ENCODE measurements at regions not wholly inside any gene's neighbourhood (a gene's known extent, or its start where the extent isn't known, plus 50 kb on each side); places are given as distances from the start of the nearest gene placed in this dataset.

GRCh38 chr5:117207088-117207668, 632.6 kb upstream of the SEMA6A start:
- no peaks in the 10 kb centered on the region for H3K36me3 ChIP-seq (ENCODE audit: insufficient read depth, low read length)
- H3K9ac ChIP-seq (ENCODE audit: low read depth, low read length): no peak overlapping the region
- peaks cover 8% of the 10 kb centered on the region for H3K4me1 ChIP-seq (ENCODE audit: insufficient read depth, low read length)
- H3K9me3 ChIP-seq (ENCODE audit: control insufficient read depth, insufficient read depth, low read length): no peaks in the 10 kb centered on the region

- H3K9ac ChIP-seq (ENCODE audit: low read depth, low read length): no peak overlapping the region
- no peaks in the 10 kb centered on the region for H3K36me3 ChIP-seq (ENCODE audit: insufficient read depth, low read length)
- H3K9me3 ChIP-seq (ENCODE audit: control insufficient read depth, insufficient read depth, low read length): no peaks in the 10 kb centered on the region
- H3K4me1 ChIP-seq (ENCODE audit: insufficient read depth, low read length): peaks cover 11% of the 10 kb centered on the region
Measured at GRCh38 chr5:117205894-117206293, 631.3 kb upstream of the SEMA6A start.

- H3K9ac ChIP-seq (ENCODE audit: low read depth, low read length): no peak overlapping the region
- H3K9me3 ChIP-seq (ENCODE audit: control insufficient read depth, insufficient read depth, low read length): no peaks in the 10 kb centered on the region
- peaks cover 11% of the 10 kb centered on the region for H3K4me1 ChIP-seq (ENCODE audit: insufficient read depth, low read length)
- no peaks in the 10 kb centered on the region for H3K36me3 ChIP-seq (ENCODE audit: insufficient read depth, low read length)
Measured at GRCh38 chr5:117204926-117205869, 630.6 kb upstream of the SEMA6A start.

- Histone ChIP-seq H3K9ac (ENCODE audit: low read depth, low read length) (no peak overlapping the region), H3K9me3 (ENCODE audit: control insufficient read depth, insufficient read depth, low read length) (no peaks in the 10 kb centered on the region), H3K36me3 (ENCODE audit: insufficient read depth, low read length) (no peaks in the 10 kb centered on the region), H3K4me1 (ENCODE audit: insufficient read depth, low read length) (peaks cover 11% of the 10 kb centered on the region)
Measured at GRCh38 chr5:117204404-117204803, 629.8 kb upstream of the SEMA6A start.

- no peaks in the 10 kb centered on the region for H3K9me3 ChIP-seq (ENCODE audit: control insufficient read depth, insufficient read depth, low read length)
- H3K4me1 ChIP-seq (ENCODE audit: insufficient read depth, low read length): peaks cover 11% of the 10 kb centered on the region
- no peaks in the 10 kb centered on the region for H3K36me3 ChIP-seq (ENCODE audit: insufficient read depth, low read length)
- H3K9ac ChIP-seq (ENCODE audit: low read depth, low read length): no peak overlapping the region
Measured at GRCh38 chr5:117203584-117203983, 629.0 kb upstream of the SEMA6A start.

GRCh38 chr5:117201001-117201400, 626.4 kb upstream of the SEMA6A start:
- Histone ChIP-seq H3K9me3 (ENCODE audit: control insufficient read depth, insufficient read depth, low read length) (no peaks in the 10 kb centered on the region), H3K36me3 (ENCODE audit: insufficient read depth, low read length) (no peaks in the 10 kb centered on the region), H3K9ac (ENCODE audit: low read depth, low read length) (no peak overlapping the region), H3K4me1 (ENCODE audit: insufficient read depth, low read length) (peaks cover 3% of the 10 kb centered on the region; the same call in 1 of the 2 replicates)

GRCh38 chr5:117195076-117195475, 620.5 kb upstream of the SEMA6A start:
- no peak overlapping the region for H3K9ac ChIP-seq (ENCODE audit: low read depth, low read length)
- no peaks in the 10 kb centered on the region for H3K36me3 ChIP-seq (ENCODE audit: insufficient read depth, low read length)
- H3K9me3 ChIP-seq (ENCODE audit: control insufficient read depth, insufficient read depth, low read length): peaks cover 6% of the 10 kb centered on the region; the same call in 1 of the 2 replicates
- no peaks in the 10 kb centered on the region for H3K4me1 ChIP-seq (ENCODE audit: insufficient read depth, low read length)

- Histone ChIP-seq H3K4me1 (ENCODE audit: insufficient read depth, low read length) (no peaks in the 10 kb centered on the region), H3K9me3 (ENCODE audit: control insufficient read depth, insufficient read depth, low read length) (peaks cover 6% of the 10 kb centered on the region; the same call in 1 of the 2 replicates), H3K9ac (ENCODE audit: low read depth, low read length) (no peak overlapping the region), H3K36me3 (ENCODE audit: insufficient read depth, low read length) (no peaks in the 10 kb centered on the region)
Measured at GRCh38 chr5:117191251-117191650, 616.6 kb upstream of the SEMA6A start.

GRCh38 chr5:117189784-117190183, 615.2 kb upstream of the SEMA6A start:
- Histone ChIP-seq H3K36me3 (ENCODE audit: insufficient read depth, low read length) (no peaks in the 10 kb centered on the region), H3K9ac (ENCODE audit: low read depth, low read length) (no peak overlapping the region), H3K9me3 (ENCODE audit: control insufficient read depth, insufficient read depth, low read length) (peaks cover 6% of the 10 kb centered on the region; the same call in 1 of the 2 replicates), H3K4me1 (ENCODE audit: insufficient read depth, low read length) (no peaks in the 10 kb centered on the region)

GRCh38 chr5:117188211-117188610, 613.6 kb upstream of the SEMA6A start:
- Histone ChIP-seq H3K9me3 (ENCODE audit: control insufficient read depth, insufficient read depth, low read length) (0 out of 2 replicates have a peak, but pooled peaks cover 3% of the 10 kb centered on the region), H3K4me1 (ENCODE audit: insufficient read depth, low read length) (no peaks in the 10 kb centered on the region), H3K36me3 (ENCODE audit: insufficient read depth, low read length) (no peaks in the 10 kb centered on the region), H3K9ac (ENCODE audit: low read depth, low read length) (no peak overlapping the region)

GRCh38 chr5:117186751-117187150, 612.1 kb upstream of the SEMA6A start:
- Histone ChIP-seq H3K36me3 (ENCODE audit: insufficient read depth, low read length) (no peaks in the 10 kb centered on the region), H3K9ac (ENCODE audit: low read depth, low read length) (no peak overlapping the region), H3K4me1 (ENCODE audit: insufficient read depth, low read length) (no peaks in the 10 kb centered on the region), H3K9me3 (ENCODE audit: control insufficient read depth, insufficient read depth, low read length) (no peaks in the 10 kb centered on the region)

GRCh38 chr5:117183326-117183725, 608.7 kb upstream of the SEMA6A start:
- Histone ChIP-seq H3K9me3 (ENCODE audit: control insufficient read depth, insufficient read depth, low read length) (no peaks in the 10 kb centered on the region), H3K9ac (ENCODE audit: low read depth, low read length) (no peak overlapping the region), H3K36me3 (ENCODE audit: insufficient read depth, low read length) (no peaks in the 10 kb centered on the region), H3K4me1 (ENCODE audit: insufficient read depth, low read length) (no peaks in the 10 kb centered on the region)

GRCh38 chr5:117182104-117182503, 607.5 kb upstream of the SEMA6A start:
- Histone ChIP-seq H3K9ac (ENCODE audit: low read depth, low read length) (no peak overlapping the region), H3K36me3 (ENCODE audit: insufficient read depth, low read length) (no peaks in the 10 kb centered on the region), H3K9me3 (ENCODE audit: control insufficient read depth, insufficient read depth, low read length) (no peaks in the 10 kb centered on the region), H3K4me1 (ENCODE audit: insufficient read depth, low read length) (no peaks in the 10 kb centered on the region)

GRCh38 chr5:117177302-117177701, 602.7 kb upstream of the SEMA6A start:
- Histone ChIP-seq H3K9me3 (ENCODE audit: control insufficient read depth, insufficient read depth, low read length) (no peaks in the 10 kb centered on the region), H3K36me3 (ENCODE audit: insufficient read depth, low read length) (no peaks in the 10 kb centered on the region), H3K4me1 (ENCODE audit: insufficient read depth, low read length) (no peaks in the 10 kb centered on the region), H3K9ac (ENCODE audit: low read depth, low read length) (no peak overlapping the region)

GRCh38 chr5:117165068-117165467, 590.4 kb upstream of the SEMA6A start:
- no peaks in the 10 kb centered on the region for H3K9me3 ChIP-seq (ENCODE audit: control insufficient read depth, insufficient read depth, low read length)
- H3K4me1 ChIP-seq (ENCODE audit: insufficient read depth, low read length): peaks cover 22% of the 10 kb centered on the region
- H3K9ac ChIP-seq (ENCODE audit: low read depth, low read length): no peak overlapping the region
- no peaks in the 10 kb centered on the region for H3K36me3 ChIP-seq (ENCODE audit: insufficient read depth, low read length)
